ENCODE measurements at regions not wholly inside any gene's neighbourhood (a gene's known extent, or its start where the extent isn't known, plus 50 kb on each side); places are given as distances from the start of the nearest gene placed in this dataset.

GRCh38 chr18:27762054-27762453, 414.9 kb downstream of the CDH2 start:
- Histone ChIP-seq H4K5ac (ENCODE audit: insufficient read length, low read depth, low read length) (no peak overlapping the region), H4K91ac (ENCODE audit: insufficient read length, low read depth, low read length) (no peak overlapping the region), H3K9ac (ENCODE audit: extremely low read depth, insufficient read length, low read length) (no peak overlapping the region), H3K4me2 (ENCODE audit: insufficient read depth, insufficient read length, low read length) (no peak overlapping the region), H3K9me3 (ENCODE audit: control insufficient read depth, low read depth, low read length) (no peaks in the 10 kb centered on the region), H2BK20ac (ENCODE audit: low read depth, low read length, poor library complexity, severe bottlenecking) (no peak overlapping the region), H2BK5ac (ENCODE audit: insufficient read length, low read length) (no peak overlapping the region), H4K8ac (replicated peaks; ENCODE audit: insufficient read length, low read depth, low read length) (no peak overlapping the region), H3K4ac (ENCODE audit: low read depth, low read length) (no peak overlapping the region), H3K23ac (ENCODE audit: insufficient read length, low read depth, low read length) (no peak overlapping the region), H3K23me2 (ENCODE audit: insufficient read length, low read depth, low read length, poor library complexity, severe bottlenecking) (no peaks in the 10 kb centered on the region), H2BK12ac (ENCODE audit: insufficient read length, low read depth, low read length) (no peak overlapping the region), H4K20me1 (ENCODE audit: control insufficient read depth, insufficient read depth, insufficient read length) (no peaks in the 10 kb centered on the region), H3K79me2 (ENCODE audit: insufficient read depth, low read length) (no peaks in the 10 kb centered on the region), H3K79me1 (ENCODE audit: insufficient read depth, low read depth, low read length, poor library complexity, severe bottlenecking) (no peaks in the 10 kb centered on the region), H3T11ph (ENCODE audit: low read length) (no peak overlapping the region), H2BK120ac (ENCODE audit: low read depth, low read length, poor library complexity, severe bottlenecking) (no peak overlapping the region), H3K18ac (ENCODE audit: insufficient read length, low read depth, low read length) (no peak overlapping the region), H3K56ac (ENCODE audit: insufficient read length, low read depth, low read length) (no peak overlapping the region), H2AK5ac (ENCODE audit: insufficient read length, low read length) (no peak overlapping the region), H3K14ac (ENCODE audit: insufficient read depth, low read length) (no peak overlapping the region), H3K27ac (ENCODE audit: insufficient read length, low read depth, low read length) (no peak overlapping the region), H2AFZ (ENCODE audit: low read length) (no peak overlapping the region), H3K4me1 (ENCODE audit: insufficient read depth, low read length) (peaks cover 7% of the 10 kb centered on the region), H3K27me3 (ENCODE audit: insufficient read depth, low read length) (no peaks in the 10 kb centered on the region), H2BK15ac (ENCODE audit: low read depth, low read length) (no peak overlapping the region)
- TF ChIP-seq CTCF (conservative IDR thresholded peaks at IDR 0.05) = no peak
- Mint-ChIP-seq H3K27ac (no peak overlapping the region), H3K9me3 (no peaks in the 10 kb centered on the region), H3K4me3 (no peak overlapping the region), H3K36me3 (ENCODE audit: insufficient read depth in 1 of 3, low read depth in 3 of 3) (no peaks in the 10 kb centered on the region), H3K27me3 (ENCODE audit: low read depth) (no peaks in the 10 kb centered on the region), H3K4me1 (peaks cover 25 to 28% of the 10 kb centered on the region in 2 experiments)
- no CpG with 5 or more reads among the region's 4 CpGs for WGBS (ENCODE audit: extremely low coverage, insufficient read length, low lambda C conversion rate)
- DNase-seq = no peak
